ENCODE measurements at regions not wholly inside any gene's neighbourhood (a gene's known extent, or its start where the extent isn't known, plus 50 kb on each side); places are given as distances from the start of the nearest gene placed in this dataset.

- TF ChIP-seq ZBTB38 (CRISPR knock-in tag; IDR thresholded peaks at IDR 0.05) (no peak), POLR2G (IDR thresholded peaks at IDR 0.05; ENCODE audit: low read depth, low read length) (no peak), ZNF577 (CRISPR knock-in tag; IDR thresholded peaks at IDR 0.05; ENCODE audit: borderline replicate concordance, low read depth) (no peak)
These were observed 68.7 kb upstream of the PRDM1 start (continued) for GRCh38 chr6:106017454-106017853.

GRCh38 chr6:106014955-106015354, 71.2 kb upstream of the PRDM1 start:
- Histone ChIP-seq H3K9ac (ENCODE audit: insufficient read depth, low read depth, low read length) (no peak overlapping the region), H3K27me3 (ENCODE audit: control insufficient read depth in 1 of 2, insufficient read depth in 2 of 2, low read length in 2 of 2) (peaks cover 0 to 5% of the 10 kb centered on the region in 2 experiments; a peak in 4 of 5 replicates), H3K4me2 (ENCODE audit: low read depth, low read length) (no peak overlapping the region), H4K20me1 (ENCODE audit: insufficient read depth, low read length) (no peaks in the 10 kb centered on the region), H3K36me3 (replicated peaks in 1 of 2; ENCODE audit: control insufficient read depth in 1 of 2, insufficient read depth in 2 of 2, low read length in 2 of 2) (no peaks in the 10 kb centered on the region), H3K79me2 (ENCODE audit: insufficient read depth, low read length) (no peaks in the 10 kb centered on the region), H3K4me1 (ENCODE audit: insufficient read depth, low read length) (no peaks in the 10 kb centered on the region), H2AFZ (ENCODE audit: low read length) (no peak overlapping the region), H3K9me3 (ENCODE audit: low read length) (no peaks in the 10 kb centered on the region), H3K27ac (ENCODE audit: extremely low read length, insufficient read depth, low read length) (no peak overlapping the region), H3K4me3 (replicated peaks in 1 of 3; ENCODE audit: insufficient read depth in 1 of 3, low read depth in 2 of 3, low read length in 3 of 3) (no peak overlapping the region)
- WGBS (ENCODE audit: low lambda C conversion rate) = 3% methylated on average over 2 of the region's 2 CpGs
- FAIRE-seq = no peak
- ChIA-PET POLR2A (no interaction called here), CTCF (ENCODE audit: low intra/inter-chr PET ratio, low total read pairs) (interaction anchor here (0.7 kb wide), 1 partner anchor 103 kb away, joined by 3 read pairs; no protein-coding TSS in a partner anchor)
- in situ Hi-C loops (cut with HindIII; ENCODE audit: extremely low pct_ligation_motif_present, low pct_unique_long_range_greater_than_20kb) = no loop called here
- BruUV-seq (replicated peaks) = no TSS peak
- no peak for ATAC-seq
- intact Hi-C loops (cut with micrococcal nuclease; ENCODE audit: unreplicated experiment) = no loop called here
- no peak for DNase-seq (ENCODE audit: low spot score)
- no peak for TF ChIP-seq IKZF1 (IDR thresholded peaks at IDR 0.05)
- no peak for TF ChIP-seq RORA (CRISPR knock-in tag; IDR thresholded peaks at IDR 0.05)
- no peak for TF ChIP-seq SMARCC2 (IDR thresholded peaks at IDR 0.05)
- TF ChIP-seq POGZ (CRISPR knock-in tag; IDR thresholded peaks at IDR 0.05) = no peak
- TF ChIP-seq NAIF1 (CRISPR knock-in tag; IDR thresholded peaks at IDR 0.05; ENCODE audit: borderline replicate concordance) = no peak
- TF ChIP-seq KMT2A (CRISPR knock-in tag; IDR thresholded peaks at IDR 0.05) = no peak

DNA sequence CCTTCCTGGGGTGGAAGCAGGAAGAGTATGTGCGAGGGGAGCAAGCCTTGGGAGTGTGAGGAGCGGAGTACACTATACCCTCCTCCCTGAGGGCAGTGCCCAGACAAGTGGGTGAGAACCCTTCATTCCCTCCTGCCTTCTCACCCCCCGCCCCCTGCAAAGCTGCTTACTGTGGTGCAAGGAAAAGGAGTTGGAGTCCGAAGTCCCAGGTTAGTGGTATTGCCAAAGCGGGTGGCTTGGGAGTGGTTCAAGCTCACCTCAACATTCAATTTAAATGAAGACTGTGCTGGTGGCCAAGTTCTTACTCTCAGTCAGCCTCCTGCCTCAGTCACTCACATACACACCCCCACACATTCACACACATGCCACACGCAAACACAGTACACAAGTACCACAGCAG, 74.7 kb upstream of the PRDM1 start:
- no peaks in the 10 kb centered on the region for H3K9me3 ChIP-seq (ENCODE audit: low read length)
- no peak overlapping the region for H2AFZ ChIP-seq (ENCODE audit: low read length)
- H4K20me1 ChIP-seq (ENCODE audit: insufficient read depth, low read length) = no peaks in the 10 kb centered on the region
- H3K79me2 ChIP-seq (ENCODE audit: insufficient read depth, low read length) = no peaks in the 10 kb centered on the region
- 29% methylated on average over 4 of the region's 6 CpGs for WGBS (ENCODE audit: low lambda C conversion rate)
- ATAC-seq = no peak; the same call in 2 of the 3 replicates
- intact Hi-C loops (cut with micrococcal nuclease; ENCODE audit: unreplicated experiment) (no loop called here), in situ Hi-C loops (cut with HindIII; ENCODE audit: extremely low pct_ligation_motif_present, low pct_unique_long_range_greater_than_20kb) (no loop called here)
- no peaks in the 10 kb centered on the region for H3K36me3 ChIP-seq (replicated peaks in 1 of 2; ENCODE audit: control insufficient read depth in 1 of 2, insufficient read depth in 2 of 2, low read length in 2 of 2)
- no peak for FAIRE-seq
- CTCF ChIA-PET (ENCODE audit: low intra/inter-chr PET ratio, low total read pairs) = no interaction called here
- POLR2A ChIA-PET = no interaction called here
- no peak overlapping the region for H3K4me2 ChIP-seq (ENCODE audit: low read depth, low read length)
- no peak overlapping the region for H3K4me3 ChIP-seq (replicated peaks in 1 of 3; ENCODE audit: insufficient read depth in 1 of 3, low read depth in 2 of 3, low read length in 3 of 3)
- no peak overlapping the region for H3K9ac ChIP-seq (ENCODE audit: insufficient read depth, low read depth, low read length)
- no peak for DNase-seq (ENCODE audit: low spot score)
- no peak overlapping the region for H3K27ac ChIP-seq (ENCODE audit: extremely low read length, insufficient read depth, low read length)
- no TSS peak for BruUV-seq (replicated peaks)
- H3K4me1 ChIP-seq (ENCODE audit: insufficient read depth, low read length) = no peaks in the 10 kb centered on the region
- H3K27me3 ChIP-seq (ENCODE audit: control insufficient read depth in 1 of 2, insufficient read depth in 2 of 2, low read length in 2 of 2) = peaks cover 0 to 5% of the 10 kb centered on the region in 2 experiments; a peak in 4 of 5 replicates
- TF ChIP-seq ZNF605 (CRISPR knock-in tag; IDR thresholded peaks at IDR 0.05) (no peak), ZNF138 (CRISPR knock-in tag; IDR thresholded peaks at IDR 0.05; ENCODE audit: low read depth) (no peak), ZNF280B (CRISPR knock-in tag; IDR thresholded peaks at IDR 0.05; ENCODE audit: borderline replicate concordance) (no peak), CC2D1A (CRISPR knock-in tag; IDR thresholded peaks at IDR 0.05) (no peak), SNRNP70 (IDR thresholded peaks at IDR 0.05; ENCODE audit: low read depth, low read length) (no peak)
- TF ChIP-seq, protein P1, sequence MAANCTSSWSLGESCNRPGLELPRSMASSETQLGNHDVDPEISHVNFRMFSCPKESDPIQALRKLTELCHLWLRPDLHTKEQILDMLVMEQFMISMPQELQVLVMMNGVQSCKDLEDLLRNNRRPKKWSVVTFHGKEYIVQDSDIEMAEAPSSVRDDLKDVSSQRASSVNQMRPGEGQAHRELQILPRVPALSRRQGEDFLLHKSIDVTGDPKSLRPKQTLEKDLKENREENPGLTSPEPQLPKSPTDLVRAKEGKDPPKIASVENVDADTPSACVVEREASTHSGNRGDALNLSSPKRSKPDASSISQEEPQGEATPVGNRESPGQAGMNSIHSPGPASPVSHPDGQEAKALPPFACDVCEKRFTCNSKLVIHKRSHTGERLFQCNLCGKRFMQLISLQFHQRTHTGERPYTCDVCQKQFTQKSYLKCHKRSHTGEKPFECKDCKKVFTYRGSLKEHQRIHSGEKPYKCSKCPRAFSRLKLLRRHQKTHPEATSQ (CRISPR knock-in tag; IDR thresholded peaks at IDR 0.05; ENCODE audit: borderline replicate concordance) = no peak
